K562 (cell line): ENCODE measurements at regions not wholly inside any gene's neighbourhood (a gene's known extent, or its start where the extent isn't known, plus 50 kb on each side); places are given as distances from the start of the nearest gene placed in this dataset.

Experiments
- ARHGAP35 ChIP-seq: fragments of 450-650 bp; IDR thresholded peaks from 2 replicates; pipeline ENCODE4 v1.6.1; 2018; ENCODE audit not compliant: partially characterized antibody
- ELF4 ChIP-seq: fragments of 450-650 bp; formaldehyde crosslinking; IDR thresholded peaks from 2 replicates; pipeline ENCODE4 v1.4.0; 2022; ENCODE audit warnings: missing genetic modification characterization
- GABPA ChIP-seq: fragments of 200-800 bp; sonication (Bioruptor generic); conservative IDR thresholded peaks from 2 replicates; pipeline ENCODE4 v1.6.1; 2016; ENCODE audit warnings: low read depth, missing genetic modification characterization, missing compliant biosample characterization
- POLR2AphosphoS5 ChIP-seq: IDR thresholded peaks from 2 replicates; pipeline ENCODE4 v1.6.1; 2011; ENCODE audit warnings: mild to moderate bottlenecking, low read depth, low read length, moderate library complexity; ENCODE audit not compliant: control insufficient read depth, insufficient read depth
- TF ChIP-seq, protein P1 (sequence below), 2 experiments: fragments of 450-650 bp; IDR thresholded peaks; 2 replicates each; pipeline ENCODE4 v1.6.1; 2016; ENCODE audit warnings: mild to moderate bottlenecking in 2 of 2, borderline replicate concordance in 1 of 2, low read depth in 1 of 2, moderate library complexity in 1 of 2
- TF ChIP-seq, protein P2 (sequence below): fragments of 450-650 bp; IDR thresholded peaks from 2 replicates; pipeline ENCODE4 v1.6.1; 2017; ENCODE audit warnings: mild to moderate bottlenecking, moderate library complexity

DNA sequence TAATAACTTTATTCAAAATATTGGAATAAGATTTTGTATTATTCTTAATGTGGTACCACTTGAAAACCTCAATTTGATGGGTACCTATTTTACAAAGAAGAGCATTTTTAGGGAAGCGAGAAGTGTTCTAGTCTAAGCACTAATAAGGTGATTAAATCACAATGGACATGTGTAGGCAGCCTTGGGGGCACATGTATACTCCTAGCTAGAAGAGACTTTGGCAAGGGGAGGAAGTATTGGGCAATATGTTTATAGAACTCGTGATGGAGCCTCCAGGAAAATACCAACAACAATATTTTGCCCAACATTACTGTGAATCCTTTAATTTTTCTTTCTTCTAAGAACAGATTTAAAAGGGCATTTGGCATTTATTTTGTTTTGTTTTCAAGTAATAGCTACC, 280.3 kb downstream of the ADAMTS20 start:
- TF ChIP-seq ELF4 (CRISPR knock-in tag) (no peak), POLR2AphosphoS5 (no peak), ARHGAP35 (no peak), GABPA (tag) (no peak)
- TF ChIP-seq, protein P1, sequence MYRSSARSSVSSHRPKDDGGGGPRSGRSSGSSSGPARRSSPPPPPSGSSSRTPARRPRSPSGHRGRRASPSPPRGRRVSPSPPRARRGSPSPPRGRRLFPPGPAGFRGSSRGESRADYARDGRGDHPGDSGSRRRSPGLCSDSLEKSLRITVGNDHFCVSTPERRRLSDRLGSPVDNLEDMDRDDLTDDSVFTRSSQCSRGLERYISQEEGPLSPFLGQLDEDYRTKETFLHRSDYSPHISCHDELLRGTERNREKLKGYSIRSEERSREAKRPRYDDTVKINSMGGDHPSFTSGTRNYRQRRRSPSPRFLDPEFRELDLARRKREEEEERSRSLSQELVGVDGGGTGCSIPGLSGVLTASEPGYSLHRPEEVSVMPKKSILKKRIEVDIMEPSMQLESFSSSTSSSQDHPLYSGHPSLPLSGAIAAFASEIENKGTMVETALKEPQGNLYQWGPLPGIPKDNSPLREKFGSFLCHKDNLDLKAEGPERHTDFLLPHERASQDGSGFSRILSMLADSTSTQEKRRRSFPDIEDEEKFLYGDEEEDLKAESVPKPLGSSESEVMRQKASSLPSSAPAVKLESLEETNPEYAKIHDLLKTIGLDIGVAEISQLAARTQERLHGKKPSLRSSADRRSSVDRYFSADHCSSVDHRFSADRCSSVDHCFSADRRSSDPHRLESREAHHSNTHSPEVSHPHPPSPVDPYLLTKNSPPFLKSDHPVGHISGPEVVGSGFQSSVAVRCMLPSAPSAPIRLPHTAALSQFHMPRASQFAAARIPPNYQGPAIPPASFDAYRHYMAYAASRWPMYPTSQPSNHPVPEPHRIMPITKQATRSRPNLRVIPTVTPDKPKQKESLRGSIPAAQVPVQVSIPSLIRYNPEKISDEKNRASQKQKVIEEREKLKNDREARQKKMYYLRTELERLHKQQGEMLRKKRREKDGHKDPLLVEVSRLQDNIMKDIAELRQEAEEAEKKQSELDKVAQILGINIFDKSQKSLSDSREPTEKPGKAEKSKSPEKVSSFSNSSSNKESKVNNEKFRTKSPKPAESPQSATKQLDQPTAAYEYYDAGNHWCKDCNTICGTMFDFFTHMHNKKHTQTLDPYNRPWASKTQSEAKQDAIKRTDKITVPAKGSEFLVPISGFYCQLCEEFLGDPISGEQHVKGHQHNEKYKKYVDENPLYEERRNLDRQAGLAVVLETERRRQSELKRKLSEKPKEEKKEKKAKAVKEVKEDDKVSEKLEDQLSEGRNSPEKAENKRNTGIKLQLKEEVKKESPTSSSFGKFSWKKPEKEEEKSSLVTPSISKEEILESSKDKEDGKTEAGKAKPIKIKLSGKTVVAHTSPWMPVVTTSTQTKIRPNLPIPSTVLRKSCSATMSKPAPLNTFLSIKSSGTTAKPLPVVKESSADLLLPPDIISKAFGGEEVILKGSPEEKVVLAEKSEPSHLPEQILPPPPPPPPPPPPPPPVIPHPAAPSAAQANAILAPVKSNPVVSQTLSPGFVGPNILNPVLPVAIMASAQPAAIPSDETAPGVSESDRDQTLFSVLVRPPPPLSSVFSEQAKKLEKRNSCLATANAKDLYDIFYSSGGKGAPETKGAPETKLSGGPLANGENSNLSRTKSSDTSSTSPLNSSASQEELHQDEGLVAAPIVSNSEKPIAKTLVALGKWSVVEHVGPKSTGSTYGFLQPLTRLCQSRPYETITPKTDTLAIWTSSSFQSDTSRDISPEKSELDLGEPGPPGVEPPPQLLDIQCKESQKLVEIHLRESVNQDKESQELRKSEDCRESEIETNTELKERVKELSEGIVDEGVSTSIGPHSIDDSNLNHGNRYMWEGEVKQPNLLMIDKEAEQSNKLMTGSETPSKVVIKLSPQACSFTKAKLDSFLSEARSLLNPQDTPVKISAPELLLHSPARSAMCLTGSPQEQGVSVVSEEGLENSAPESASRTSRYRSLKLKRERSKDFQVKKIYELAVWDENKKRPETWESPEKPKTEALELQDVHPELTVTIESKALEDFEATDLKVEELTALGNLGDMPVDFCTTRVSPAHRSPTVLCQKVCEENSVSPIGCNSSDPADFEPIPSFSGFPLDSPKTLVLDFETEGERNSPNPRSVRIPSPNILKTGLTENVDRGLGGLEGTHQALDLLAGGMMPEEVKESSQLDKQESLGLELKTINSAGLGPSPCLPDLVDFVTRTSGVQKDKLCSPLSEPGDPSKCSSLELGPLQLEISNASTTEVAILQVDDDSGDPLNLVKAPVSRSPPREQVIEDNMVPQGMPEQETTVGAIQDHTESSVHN (IDR thresholded peaks at IDR 0.05; ENCODE audit: borderline replicate concordance in 1 of 2, low read depth in 1 of 2) = no peak
- TF ChIP-seq, protein P2, sequence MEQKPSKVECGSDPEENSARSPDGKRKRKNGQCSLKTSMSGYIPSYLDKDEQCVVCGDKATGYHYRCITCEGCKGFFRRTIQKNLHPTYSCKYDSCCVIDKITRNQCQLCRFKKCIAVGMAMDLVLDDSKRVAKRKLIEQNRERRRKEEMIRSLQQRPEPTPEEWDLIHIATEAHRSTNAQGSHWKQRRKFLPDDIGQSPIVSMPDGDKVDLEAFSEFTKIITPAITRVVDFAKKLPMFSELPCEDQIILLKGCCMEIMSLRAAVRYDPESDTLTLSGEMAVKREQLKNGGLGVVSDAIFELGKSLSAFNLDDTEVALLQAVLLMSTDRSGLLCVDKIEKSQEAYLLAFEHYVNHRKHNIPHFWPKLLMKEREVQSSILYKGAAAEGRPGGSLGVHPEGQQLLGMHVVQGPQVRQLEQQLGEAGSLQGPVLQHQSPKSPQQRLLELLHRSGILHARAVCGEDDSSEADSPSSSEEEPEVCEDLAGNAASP = no peak
